ENCODE measurements at regions not wholly inside any gene's neighbourhood (a gene's known extent, or its start where the extent isn't known, plus 50 kb on each side); places are given as distances from the start of the nearest gene placed in this dataset.

DNA sequence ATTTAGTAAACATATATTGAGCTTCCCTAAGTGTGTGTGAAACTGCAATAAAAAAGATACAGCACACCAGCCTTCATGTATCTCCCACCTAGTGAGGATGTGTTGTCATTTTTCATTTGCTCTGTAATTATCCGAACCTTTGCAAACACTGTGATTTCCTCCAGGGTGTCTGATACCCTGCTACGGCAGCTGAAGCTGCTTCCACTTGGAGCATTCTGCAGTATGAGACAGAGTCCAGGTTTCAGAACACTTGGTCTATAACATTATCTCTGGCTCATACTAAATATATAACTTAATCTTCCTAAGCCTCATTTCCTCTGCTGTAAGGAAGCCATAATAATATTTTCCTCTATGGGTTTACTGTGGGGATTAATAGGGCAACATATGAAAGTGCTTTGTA lies 1338.1 kb upstream of the SLC10A2 start:
- no peak overlapping the region for H3K4me3 ChIP-seq (ENCODE audit: low read length)
- no peaks in the 10 kb centered on the region for H3K9me3 ChIP-seq (ENCODE audit: control insufficient read depth, low read length)
- H3K36me3 ChIP-seq (ENCODE audit: control insufficient read depth, insufficient read depth, low read length) = no peaks in the 10 kb centered on the region
- no peaks in the 10 kb centered on the region for H3K4me1 ChIP-seq (ENCODE audit: control insufficient read depth, insufficient read depth, low read length)
- H3K9ac ChIP-seq (ENCODE audit: low read length) = no peak overlapping the region
- H3K27me3 ChIP-seq (ENCODE audit: control insufficient read depth, insufficient read depth, low read length) = no peaks in the 10 kb centered on the region

DNA sequence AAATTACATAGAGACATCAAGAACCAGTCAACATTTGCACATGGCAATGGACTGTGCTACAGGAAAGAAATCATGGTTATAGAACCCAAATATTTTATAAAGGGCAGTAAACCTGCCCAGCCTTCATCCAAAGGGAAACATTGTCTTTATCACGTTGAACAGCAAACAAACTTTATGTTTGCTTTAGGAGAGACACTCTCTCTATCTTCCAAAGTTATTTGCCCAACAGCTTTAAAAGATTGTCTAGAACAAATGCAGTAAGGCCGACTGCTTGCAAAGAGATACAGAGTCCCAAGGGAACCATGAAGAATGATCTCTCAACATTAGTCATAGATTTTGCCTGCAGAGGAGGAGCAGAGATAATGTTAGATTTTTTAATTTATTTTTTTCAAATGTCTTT lies 1323.5 kb upstream of the SLC10A2 start:
- Histone ChIP-seq H3K4me1 (ENCODE audit: control insufficient read depth, insufficient read depth, low read length) (no peaks in the 10 kb centered on the region), H3K9me3 (ENCODE audit: control insufficient read depth, low read length) (no peaks in the 10 kb centered on the region), H3K27me3 (ENCODE audit: control insufficient read depth, insufficient read depth, low read length) (no peaks in the 10 kb centered on the region), H3K9ac (ENCODE audit: low read length) (no peak overlapping the region), H3K4me3 (ENCODE audit: low read length) (no peak overlapping the region), H3K36me3 (ENCODE audit: control insufficient read depth, insufficient read depth, low read length) (no peaks in the 10 kb centered on the region)

GRCh38 chr13:104387510-104387909 lies 1321.3 kb upstream of the SLC10A2 start:
- Histone ChIP-seq H3K4me3 (ENCODE audit: low read length) (no peak overlapping the region), H3K36me3 (ENCODE audit: control insufficient read depth, insufficient read depth, low read length) (no peaks in the 10 kb centered on the region), H3K27me3 (ENCODE audit: control insufficient read depth, insufficient read depth, low read length) (no peaks in the 10 kb centered on the region), H3K9me3 (ENCODE audit: control insufficient read depth, low read length) (no peaks in the 10 kb centered on the region), H3K9ac (ENCODE audit: low read length) (no peak overlapping the region), H3K4me1 (ENCODE audit: control insufficient read depth, insufficient read depth, low read length) (no peaks in the 10 kb centered on the region)

DNA sequence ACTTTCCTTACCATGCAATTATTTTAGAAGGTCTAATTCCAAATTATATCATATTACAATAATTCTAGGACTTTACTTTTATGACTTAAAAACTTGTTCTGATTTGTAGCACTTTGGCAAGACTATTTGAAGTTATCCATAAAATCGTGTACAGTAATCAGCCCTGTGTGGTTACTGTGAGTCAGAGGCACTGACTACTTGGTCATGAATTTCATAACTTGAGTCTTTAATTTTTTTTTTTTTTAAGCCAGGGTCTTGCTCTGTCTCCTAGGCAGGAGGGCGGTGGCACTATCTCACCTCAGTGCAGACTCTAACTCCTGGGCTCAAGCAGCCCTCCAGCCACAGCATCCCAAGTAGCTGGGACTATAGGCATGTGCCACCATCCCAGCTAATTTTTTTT lies 1319.2 kb upstream of the SLC10A2 start:
- Histone ChIP-seq H3K9ac (ENCODE audit: low read length) (no peak overlapping the region), H3K27me3 (ENCODE audit: control insufficient read depth, insufficient read depth, low read length) (no peaks in the 10 kb centered on the region), H3K9me3 (ENCODE audit: control insufficient read depth, low read length) (no peaks in the 10 kb centered on the region), H3K4me1 (ENCODE audit: control insufficient read depth, insufficient read depth, low read length) (no peaks in the 10 kb centered on the region), H3K4me3 (ENCODE audit: low read length) (no peak overlapping the region), H3K36me3 (ENCODE audit: control insufficient read depth, insufficient read depth, low read length) (no peaks in the 10 kb centered on the region)

DNA sequence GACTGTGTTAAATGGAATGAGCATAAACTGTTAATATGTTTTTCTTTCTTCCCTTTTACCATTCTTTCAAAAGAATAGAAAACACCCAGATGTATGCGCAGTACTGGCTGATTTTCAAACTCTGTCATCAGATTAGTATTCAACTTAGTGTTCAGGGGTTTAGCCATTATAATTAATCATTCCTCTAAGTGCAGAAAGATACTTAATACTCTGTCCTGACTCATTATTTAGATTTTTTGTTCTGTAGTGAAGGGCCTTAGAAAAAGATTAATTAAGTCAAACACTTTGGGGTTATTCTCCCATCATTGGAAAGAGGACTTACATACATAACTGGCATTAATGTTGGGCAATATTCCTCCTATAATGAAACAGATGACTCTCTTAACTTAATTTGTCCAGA lies 1316.7 kb upstream of the SLC10A2 start:
- Histone ChIP-seq H3K36me3 (ENCODE audit: control insufficient read depth, insufficient read depth, low read length) (no peaks in the 10 kb centered on the region), H3K9me3 (ENCODE audit: control insufficient read depth, low read length) (no peaks in the 10 kb centered on the region), H3K9ac (ENCODE audit: low read length) (no peak overlapping the region), H3K4me1 (ENCODE audit: control insufficient read depth, insufficient read depth, low read length) (no peaks in the 10 kb centered on the region), H3K27me3 (ENCODE audit: control insufficient read depth, insufficient read depth, low read length) (no peaks in the 10 kb centered on the region), H3K4me3 (ENCODE audit: low read length) (no peak overlapping the region)

GRCh38 chr13:104376588-104376987 lies 1310.4 kb upstream of the SLC10A2 start:
- H3K9ac ChIP-seq (ENCODE audit: low read length) = no peak overlapping the region
- H3K27me3 ChIP-seq (ENCODE audit: control insufficient read depth, insufficient read depth, low read length) = no peaks in the 10 kb centered on the region
- H3K4me1 ChIP-seq (ENCODE audit: control insufficient read depth, insufficient read depth, low read length) = no peaks in the 10 kb centered on the region
- no peaks in the 10 kb centered on the region for H3K36me3 ChIP-seq (ENCODE audit: control insufficient read depth, insufficient read depth, low read length)
- H3K4me3 ChIP-seq (ENCODE audit: low read length) = no peak overlapping the region
- no peaks in the 10 kb centered on the region for H3K9me3 ChIP-seq (ENCODE audit: control insufficient read depth, low read length)

DNA sequence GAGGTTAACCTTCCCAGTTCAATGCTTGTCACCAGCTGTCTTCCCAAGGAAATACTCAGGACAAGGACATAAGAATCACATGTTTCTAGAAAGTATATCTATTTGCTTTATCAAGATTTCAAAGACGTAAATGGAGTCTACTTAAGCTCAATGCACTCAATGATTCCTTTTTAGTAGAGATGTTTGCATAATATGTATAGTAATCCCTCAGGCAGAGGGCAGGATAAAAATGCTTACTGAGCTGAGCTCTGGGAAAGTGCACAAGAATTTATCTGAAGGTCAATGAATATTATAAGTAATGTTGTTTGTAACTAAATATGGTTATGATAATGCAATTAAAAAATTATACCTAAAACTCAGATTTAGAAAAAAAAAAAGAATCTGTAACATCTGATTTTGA lies 1309.4 kb upstream of the SLC10A2 start:
- Histone ChIP-seq H3K27me3 (ENCODE audit: control insufficient read depth, insufficient read depth, low read length) (no peaks in the 10 kb centered on the region), H3K9me3 (ENCODE audit: control insufficient read depth, low read length) (no peaks in the 10 kb centered on the region), H3K4me3 (ENCODE audit: low read length) (no peak overlapping the region), H3K9ac (ENCODE audit: low read length) (no peak overlapping the region), H3K36me3 (ENCODE audit: control insufficient read depth, insufficient read depth, low read length) (no peaks in the 10 kb centered on the region), H3K4me1 (ENCODE audit: control insufficient read depth, insufficient read depth, low read length) (no peaks in the 10 kb centered on the region)

GRCh38 chr13:104372095-104372655 lies 1306.0 kb upstream of the SLC10A2 start:
- Histone ChIP-seq H3K9me3 (ENCODE audit: control insufficient read depth, low read length) (no peaks in the 10 kb centered on the region), H3K9ac (ENCODE audit: low read length) (no peak overlapping the region), H3K4me1 (ENCODE audit: control insufficient read depth, insufficient read depth, low read length) (no peaks in the 10 kb centered on the region), H3K27me3 (ENCODE audit: control insufficient read depth, insufficient read depth, low read length) (no peaks in the 10 kb centered on the region), H3K36me3 (ENCODE audit: control insufficient read depth, insufficient read depth, low read length) (no peaks in the 10 kb centered on the region), H3K4me3 (ENCODE audit: low read length) (no peak overlapping the region)

- Histone ChIP-seq H3K9me3 (ENCODE audit: control insufficient read depth, low read length) (no peaks in the 10 kb centered on the region), H3K27me3 (ENCODE audit: control insufficient read depth, insufficient read depth, low read length) (no peaks in the 10 kb centered on the region), H3K4me3 (ENCODE audit: low read length) (no peak overlapping the region), H3K4me1 (ENCODE audit: control insufficient read depth, insufficient read depth, low read length) (no peaks in the 10 kb centered on the region), H3K9ac (ENCODE audit: low read length) (no peak overlapping the region), H3K36me3 (ENCODE audit: control insufficient read depth, insufficient read depth, low read length) (no peaks in the 10 kb centered on the region)
Observed at GRCh38 chr13:104365430-104365829, 1299.2 kb upstream of the SLC10A2 start.

DNA sequence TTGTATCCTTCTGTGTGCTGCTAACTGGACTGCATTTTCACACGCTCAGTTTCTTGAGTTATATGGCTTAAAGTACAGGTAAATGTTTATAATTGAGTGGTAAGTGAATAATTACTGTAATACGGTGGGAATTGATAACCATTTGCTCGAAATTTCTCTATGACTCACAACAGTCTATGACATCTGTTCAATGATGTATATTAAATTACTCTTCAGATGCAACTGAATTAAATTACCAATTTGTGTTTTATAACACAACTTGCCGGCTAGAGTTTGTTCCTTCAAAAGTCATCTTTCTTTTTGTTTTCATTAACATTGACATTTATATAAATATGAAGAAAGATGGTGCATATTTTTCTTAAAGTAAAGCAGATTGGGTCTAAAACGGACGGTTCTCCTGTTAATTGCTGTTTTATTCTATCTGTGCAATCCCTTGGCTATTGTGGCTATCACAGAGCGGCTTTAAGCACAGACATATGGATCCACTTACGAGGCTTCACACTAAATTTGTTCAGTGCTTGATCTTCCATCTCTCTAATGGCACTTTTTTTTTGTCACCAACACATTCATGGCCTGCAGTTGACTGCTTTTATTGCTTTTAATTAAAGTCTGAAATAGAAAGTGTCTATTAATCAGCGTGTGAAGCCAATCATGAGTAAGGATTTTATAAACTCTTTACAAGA lies 1291.6 kb upstream of the SLC10A2 start:
- no peaks in the 10 kb centered on the region for H3K36me3 ChIP-seq (ENCODE audit: control insufficient read depth, insufficient read depth, low read length)

GRCh38 chr13:104357174-104357573 lies 1291.0 kb upstream of the SLC10A2 start:
- Histone ChIP-seq H3K4me3 (ENCODE audit: low read length) (no peak overlapping the region), H3K9me3 (ENCODE audit: control insufficient read depth, low read length) (no peaks in the 10 kb centered on the region), H3K9ac (ENCODE audit: low read length) (no peak overlapping the region), H3K4me1 (ENCODE audit: control insufficient read depth, insufficient read depth, low read length) (no peaks in the 10 kb centered on the region), H3K36me3 (ENCODE audit: control insufficient read depth, insufficient read depth, low read length) (no peaks in the 10 kb centered on the region), H3K27me3 (ENCODE audit: control insufficient read depth, insufficient read depth, low read length) (no peaks in the 10 kb centered on the region)

More for the DNA sequence above, 1291.6 kb upstream of the SLC10A2 start:
- Histone ChIP-seq H3K27me3 (ENCODE audit: control insufficient read depth, insufficient read depth, low read length) (no peaks in the 10 kb centered on the region), H3K9ac (ENCODE audit: low read length) (no peak overlapping the region), H3K9me3 (ENCODE audit: control insufficient read depth, low read length) (no peaks in the 10 kb centered on the region), H3K4me3 (ENCODE audit: low read length) (no peak overlapping the region), H3K4me1 (ENCODE audit: control insufficient read depth, insufficient read depth, low read length) (no peaks in the 10 kb centered on the region)

- Histone ChIP-seq H3K4me1 (ENCODE audit: control insufficient read depth, insufficient read depth, low read length) (no peaks in the 10 kb centered on the region), H3K36me3 (ENCODE audit: control insufficient read depth, insufficient read depth, low read length) (no peaks in the 10 kb centered on the region), H3K9ac (ENCODE audit: low read length) (no peak overlapping the region), H3K27me3 (ENCODE audit: control insufficient read depth, insufficient read depth, low read length) (no peaks in the 10 kb centered on the region), H3K4me3 (ENCODE audit: low read length) (no peak overlapping the region), H3K9me3 (ENCODE audit: control insufficient read depth, low read length) (no peaks in the 10 kb centered on the region)
Observed at GRCh38 chr13:104355041-104355670, 1288.9 kb upstream of the SLC10A2 start.
